ENCODE measurements at regions not wholly inside any gene's neighbourhood (a gene's known extent, or its start where the extent isn't known, plus 50 kb on each side); places are given as distances from the start of the nearest gene placed in this dataset.

DNA sequence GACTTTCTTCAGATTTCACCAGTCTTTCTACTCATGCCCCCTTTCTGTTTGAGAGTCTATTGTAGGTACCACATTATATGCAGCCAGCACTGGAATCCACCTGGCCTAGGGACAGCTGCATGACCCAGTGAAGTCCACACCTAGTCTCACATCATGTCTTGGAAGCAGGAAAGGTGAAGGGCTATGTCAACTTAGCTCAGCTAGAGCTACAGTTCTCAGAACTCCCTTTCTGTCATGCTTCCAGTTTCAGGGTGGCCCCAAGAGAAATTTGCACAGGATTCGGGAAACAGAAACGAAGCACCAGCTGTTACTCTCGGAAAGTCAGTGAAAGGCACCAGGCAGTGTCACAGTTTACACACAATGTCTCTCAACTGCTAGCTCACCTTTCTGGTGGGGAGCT is 51.6 kb upstream of the NLRP1 start:
- DNase-seq = no peak

DNA sequence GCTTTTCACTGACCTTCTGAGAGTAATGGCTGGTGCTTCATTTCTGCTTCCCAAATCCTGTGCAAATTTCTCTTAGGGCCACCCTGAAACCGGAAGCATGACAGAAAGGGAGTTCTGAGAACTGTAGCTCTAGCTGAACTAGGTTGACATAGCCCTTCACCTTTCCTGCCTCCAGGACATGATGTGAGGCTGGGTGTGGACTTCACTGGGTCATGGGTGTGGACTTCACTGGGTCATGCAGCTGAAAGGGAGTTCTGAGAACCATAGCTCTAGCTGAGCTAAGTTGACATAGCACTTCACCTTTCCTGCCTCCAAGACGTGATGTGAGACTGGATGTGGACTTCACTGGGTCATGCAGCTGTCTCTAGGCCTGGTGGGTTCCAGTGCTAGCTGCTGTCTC is 54.3 kb upstream of the NLRP1 start:
- DNase-seq = no peak

DNA sequence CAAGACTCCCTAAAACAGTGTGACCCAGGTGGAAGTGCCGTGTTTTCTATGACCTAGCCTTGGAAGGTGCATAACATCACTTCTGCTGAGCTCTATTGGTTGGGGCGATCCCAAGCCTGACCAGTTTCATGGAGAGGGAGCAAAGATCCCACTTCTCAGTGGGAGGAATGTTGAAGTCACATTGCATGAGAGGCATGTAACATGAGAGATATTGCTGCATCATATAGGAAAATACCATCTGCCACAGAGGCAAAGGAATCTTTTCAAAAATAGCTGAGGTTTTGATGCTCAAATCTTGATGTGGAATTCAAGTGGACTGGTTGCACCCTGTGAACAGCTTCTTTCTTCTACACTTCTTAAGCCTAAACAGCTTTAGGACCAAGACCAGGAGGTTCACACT is 56.4 kb upstream of the NLRP1 start:
- no peak for DNase-seq

DNA sequence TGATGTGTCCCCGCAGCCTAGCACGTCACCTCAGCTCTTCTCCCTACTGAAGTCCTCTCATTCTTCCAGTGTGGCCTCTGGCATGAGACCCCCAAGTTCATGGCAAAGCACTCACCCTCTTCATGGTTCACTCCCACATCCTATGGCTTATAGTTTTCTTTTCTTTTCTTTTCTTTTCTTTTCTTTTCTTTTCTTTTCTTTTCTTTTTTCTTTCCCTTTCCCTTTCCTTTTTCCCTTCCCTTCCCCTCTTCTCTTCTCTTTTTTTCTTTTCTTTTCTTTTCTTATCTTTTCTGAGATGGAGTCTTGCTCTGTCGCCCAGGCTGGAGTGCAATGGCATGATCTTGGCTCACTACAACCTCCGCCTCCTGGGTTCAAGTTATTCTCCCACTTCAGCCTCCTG is 58.4 kb upstream of the NLRP1 start:
- DNase-seq = no peak

DNA sequence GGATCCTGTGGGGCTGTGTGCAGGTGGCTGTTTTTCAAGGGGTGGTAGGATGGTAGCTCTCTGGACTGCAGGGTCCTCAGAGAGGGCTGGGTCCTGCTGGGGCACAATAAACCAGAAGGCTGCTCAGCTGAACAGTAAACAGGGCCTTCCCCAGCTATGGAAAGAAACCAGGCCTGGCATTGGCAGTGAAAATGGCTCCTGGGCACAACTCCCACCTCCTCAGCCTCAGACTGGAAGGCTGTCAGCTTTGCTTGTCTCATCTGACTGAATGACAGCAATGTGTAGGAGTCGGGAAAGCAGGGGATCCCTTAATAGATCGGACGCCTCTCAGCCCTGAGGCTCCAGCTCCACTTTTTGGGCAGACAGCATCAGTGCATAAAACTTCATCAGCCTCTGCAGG is 59.8 kb upstream of the NLRP1 start:
- DNase-seq = no peak

DNA sequence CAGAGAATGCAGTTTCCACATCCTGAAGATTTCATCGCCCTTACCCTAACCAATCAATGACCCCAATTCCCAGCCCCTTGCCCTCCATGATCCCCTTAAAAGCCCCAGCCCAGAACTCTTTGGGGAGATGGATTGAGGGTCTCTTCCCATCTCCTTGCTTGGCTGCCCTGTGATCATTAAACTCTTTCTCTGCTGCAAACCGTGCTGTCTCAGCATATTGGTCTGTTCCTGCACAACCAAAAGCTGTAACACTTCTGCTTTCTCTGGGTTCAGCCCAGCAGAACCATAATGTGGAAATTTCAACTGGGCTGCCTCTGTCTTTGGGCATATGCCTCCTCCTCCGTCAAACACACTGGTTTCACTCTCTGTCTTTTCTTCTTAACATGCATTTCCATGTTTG is 67.0 kb upstream of the NLRP1 start:
- DNase-seq = no peak

DNA sequence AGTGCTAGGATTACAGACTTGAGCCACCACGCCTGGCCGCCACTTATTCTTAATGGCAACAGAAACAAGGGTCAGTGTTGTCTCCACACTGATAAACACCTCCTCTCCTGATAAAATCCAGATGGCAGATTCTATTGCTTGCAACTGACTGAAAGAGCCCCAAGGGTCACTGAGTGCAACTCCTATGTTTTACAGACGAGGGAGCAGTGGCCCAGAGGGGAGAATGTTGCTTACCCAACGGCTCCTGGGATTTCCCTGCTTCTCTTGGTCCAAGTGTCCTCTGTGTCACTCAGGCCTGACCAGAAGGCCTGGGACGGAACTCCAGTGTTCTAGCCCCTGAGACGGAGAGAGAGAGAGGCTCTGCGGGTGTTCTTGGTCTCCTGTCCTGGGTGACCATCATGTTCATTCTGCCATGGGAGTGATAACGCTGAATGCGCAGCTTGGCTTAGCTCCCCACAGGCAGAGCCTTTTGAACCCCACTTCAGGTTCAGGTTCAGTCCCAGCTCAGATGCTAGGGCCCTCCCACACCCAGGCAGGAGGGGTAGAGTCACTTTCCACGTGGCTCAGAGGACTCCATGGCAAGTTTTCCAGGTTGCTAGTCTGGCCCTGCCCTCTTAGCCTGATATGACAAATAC is 77.3 kb upstream of the NLRP1 start:
- no peak for DNase-seq

DNA sequence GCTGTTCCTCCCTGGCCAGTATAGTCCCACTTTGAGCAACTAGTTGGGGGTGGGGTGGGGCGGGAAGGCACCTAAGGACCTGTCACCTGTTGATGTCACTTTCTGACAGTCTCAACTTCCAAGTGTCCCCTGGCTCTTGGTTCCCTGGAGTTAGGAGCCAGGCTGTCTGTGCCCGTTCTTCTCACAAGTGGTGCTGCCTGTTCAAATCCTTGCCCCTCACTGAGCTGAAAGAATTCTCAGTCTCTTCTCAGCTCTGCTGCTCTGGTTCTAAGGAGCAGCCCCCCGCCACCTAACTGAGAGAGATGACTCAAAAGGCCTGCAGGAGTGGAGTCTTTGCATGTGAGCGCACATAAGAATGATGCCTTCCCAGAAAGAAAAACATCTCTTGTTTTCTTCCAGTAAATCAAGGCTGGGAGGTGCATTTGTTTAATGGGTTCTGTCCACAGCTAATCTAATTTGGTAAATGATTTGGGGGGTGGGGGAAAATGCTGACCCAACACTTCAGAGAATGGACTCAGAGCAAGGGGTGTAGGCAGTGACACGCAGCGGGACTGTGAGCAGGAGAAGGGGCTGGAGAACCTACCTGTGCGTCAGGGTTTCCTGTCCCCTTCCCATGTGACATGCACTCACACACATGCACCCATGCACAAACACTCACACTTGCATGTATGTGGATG is 78.2 kb upstream of the NLRP1 start:
- DNase-seq = no peak

DNA sequence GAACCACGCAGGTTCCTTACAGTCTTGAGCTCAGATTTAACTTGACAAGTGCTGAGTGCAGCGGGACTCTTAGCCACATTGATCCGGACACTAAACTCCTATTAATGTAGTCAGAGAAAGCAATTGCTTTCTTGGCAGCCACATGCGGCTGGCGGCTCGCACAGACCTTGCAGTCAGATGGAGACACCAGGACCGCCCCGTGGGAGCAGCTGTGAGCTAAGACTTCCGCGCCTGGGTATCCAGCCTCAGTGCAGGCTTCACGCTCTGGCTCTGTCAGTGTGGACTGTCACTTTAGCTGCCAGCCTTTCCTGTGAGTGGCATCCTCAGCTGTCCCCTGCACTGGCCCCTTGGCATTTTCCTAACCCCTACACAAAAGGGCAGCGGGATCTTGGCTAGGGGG is 80.9 kb upstream of the NLRP1 start:
- no peak for DNase-seq

DNA sequence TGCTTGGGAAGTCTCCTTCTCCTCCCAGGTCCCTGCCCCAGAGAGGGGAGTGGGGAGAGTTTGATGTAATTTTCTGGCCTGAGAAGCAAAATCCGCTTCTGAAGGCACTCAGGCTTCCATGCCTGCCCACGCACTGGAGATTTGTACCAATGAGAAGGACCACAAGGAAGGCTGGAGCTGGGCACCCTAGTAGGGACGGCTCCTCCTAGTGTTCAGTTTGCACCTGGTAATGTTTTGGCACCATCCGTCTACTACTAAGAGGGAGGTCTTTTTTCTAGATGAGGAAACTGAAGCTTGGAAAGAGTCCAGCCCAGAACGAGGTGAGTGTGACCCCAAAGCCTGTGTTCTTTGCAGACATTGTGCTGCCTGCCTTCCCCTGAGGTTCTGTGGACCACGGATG is 83.6 kb upstream of the NLRP1 start:
- DNase-seq = no peak

DNA sequence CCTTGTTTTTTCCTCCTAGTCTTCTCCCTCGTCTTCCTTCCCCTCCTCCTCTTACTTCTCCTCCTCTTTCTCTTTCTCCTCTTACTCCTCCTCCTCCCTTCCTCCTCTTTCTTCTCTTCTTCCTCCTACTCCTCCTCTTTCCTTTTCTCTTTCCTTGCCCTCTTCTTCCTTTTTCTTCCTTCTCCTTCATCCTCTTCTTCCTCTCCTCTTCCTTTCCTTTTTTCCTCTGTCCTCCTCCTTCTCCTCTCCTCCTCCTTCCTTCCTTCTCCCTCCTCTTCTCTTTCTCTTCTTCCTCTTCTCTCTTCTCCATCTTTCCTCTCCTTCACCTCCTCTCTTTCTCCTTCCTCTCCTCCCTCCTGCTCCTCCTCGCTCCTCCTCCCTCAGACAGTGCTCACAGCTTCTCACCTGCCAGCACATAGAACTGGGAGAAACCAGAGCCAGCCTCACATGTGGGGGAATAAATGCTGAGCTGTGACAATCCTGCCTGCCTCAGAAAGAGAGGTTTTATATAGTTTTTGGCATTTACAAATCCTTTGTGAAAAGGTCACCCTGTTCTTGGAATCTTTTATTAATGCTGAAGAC is 84.3 kb upstream of the NLRP1 start:
- no peak for DNase-seq

DNA sequence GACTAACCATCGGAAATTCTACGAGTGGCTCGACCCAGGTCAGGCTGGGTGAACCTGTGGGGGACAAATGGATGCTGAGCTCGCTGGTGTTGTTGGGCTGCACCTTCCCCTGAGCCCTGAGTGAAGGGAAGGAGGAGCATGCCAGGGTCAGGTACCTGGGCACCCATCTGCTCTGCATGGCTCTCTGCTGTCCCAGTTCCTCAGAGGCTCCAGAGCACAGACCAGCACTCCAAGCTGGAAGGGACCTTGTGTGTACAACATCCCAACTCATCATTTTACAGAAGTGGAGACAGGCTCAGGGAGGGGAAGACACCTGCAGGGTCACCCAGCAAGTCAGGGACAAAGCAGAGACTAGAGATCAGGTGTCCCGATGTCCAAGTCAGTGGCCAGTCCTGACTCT is 84.9 kb upstream of the NLRP1 start:
- DNase-seq = no peak

DNA sequence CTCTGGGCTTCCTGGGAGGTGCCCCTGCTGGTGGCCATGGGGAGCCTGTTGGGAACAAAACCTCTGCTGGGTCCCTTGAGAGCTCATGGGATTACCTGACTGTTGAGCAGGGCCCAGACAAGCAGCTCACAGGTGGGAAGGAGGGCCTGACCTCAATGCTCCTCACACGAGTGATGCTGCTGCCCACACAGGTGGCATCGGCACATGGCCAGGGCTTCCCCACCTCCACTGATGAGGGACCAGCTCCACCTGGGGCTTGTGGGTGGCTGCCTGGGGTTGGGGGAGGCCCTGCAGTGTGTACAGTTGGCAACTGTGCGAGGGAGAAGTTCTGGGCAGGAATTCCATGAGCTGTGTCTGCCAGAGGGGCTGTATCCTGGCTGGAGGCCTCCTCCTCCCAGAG is 87.8 kb upstream of the NLRP1 start:
- no peak for DNase-seq

DNA sequence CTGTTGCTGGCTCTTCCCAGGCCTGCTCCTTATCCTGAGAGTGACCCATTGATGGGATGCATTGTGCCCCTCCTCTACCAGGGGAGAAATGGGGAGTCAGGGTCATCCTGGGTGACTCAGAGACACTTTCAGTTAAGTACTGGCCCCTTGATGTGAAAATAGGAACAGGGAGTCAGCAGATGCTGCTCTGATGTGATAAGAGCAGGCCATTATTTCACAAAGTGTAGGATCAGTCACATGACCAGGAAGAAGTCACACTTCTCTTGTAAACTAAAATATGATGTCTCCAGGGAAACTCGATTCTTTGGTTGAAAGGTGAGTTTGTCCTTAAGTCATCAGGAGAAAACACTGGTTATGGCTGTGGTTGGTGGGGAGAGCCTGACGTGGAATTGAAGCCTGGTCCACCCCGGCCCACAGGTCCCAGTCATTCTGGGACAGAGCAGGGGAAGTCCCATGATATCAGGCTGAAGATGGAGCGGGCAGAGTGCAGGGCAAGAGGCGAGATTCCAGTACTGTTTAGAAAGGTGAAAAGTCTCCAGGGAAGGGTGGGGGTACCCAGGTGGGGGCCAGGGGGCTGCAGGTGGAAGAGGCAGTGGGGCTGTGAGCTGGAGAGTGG is 88.6 kb upstream of the NLRP1 start:
- DNase-seq = no peak

DNA sequence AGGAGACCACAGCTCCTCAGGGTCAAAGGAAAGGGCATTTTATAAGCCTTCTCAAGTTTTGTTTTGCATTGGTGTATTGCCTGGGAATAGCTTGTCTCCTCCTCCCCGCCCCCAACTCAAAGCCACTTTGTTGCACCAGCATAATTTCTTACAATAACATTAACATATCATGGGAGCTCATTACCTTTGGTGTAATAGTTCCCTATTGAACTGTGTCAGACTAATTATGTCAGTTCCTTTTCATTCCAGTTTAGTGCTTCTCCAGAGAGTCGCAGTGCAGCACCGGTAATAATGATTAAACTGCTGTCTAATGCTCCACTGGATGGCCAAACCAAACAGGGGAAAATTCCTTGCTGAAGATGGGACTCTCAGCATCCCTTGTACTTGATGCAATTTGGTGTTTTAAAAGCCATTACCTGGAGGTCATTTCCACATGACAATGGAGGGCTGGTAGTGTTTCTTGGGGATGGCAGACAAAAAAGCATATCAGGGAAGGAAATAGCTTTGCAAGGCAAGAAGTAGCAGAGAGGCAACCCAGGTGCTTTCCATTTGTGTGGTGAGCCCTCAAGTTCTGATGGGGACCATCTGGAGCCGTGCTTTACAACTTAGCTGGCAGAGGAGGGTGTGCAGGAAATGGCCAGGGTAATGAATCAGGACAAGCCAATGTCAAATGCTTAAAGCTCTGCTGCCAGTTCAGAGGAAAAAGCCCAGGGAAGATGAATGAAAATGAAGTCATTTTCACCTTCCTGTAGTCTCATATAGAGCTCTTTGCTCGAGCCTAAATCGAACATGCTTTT is 91.5 kb upstream of the NLRP1 start:
- DNase-seq = no peak

DNA sequence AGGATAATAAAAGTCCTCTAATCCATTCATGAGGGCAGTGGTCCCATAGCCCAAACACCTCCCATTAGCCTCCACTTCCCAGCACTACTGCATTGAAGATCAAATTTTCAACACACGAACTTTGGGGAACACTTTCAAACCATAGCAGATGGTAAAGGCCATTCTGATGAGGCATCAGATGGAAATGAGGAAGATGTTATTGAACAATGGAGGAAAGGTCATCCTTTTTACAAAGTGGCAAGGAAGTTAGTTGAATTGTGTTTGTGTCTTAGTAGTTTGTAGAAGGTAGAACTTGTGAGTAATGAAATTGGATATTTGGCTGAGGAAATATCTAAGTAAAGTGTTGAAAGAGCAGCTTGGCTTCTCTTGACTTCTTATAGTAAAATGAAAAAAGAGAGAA is 93.3 kb upstream of the NLRP1 start:
- no peak for DNase-seq

DNA sequence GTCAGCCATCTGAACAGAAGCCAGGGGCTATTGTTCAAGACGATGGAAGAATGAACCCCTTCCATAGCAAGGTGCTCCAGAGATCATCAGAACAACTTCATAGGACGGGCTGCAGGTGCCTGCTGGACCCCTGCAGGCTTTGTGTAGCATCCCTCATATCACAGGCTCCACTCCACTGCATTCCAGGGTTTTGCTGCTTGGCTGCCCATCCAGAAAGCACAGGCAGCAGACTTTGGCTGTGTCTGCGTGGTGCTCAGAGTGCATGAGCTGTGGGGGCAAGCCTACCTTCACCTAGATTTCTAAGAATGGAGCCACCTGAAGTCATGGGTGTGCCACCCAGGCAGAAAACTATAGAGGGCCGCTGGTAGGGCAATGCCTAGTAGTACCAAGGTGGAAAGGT is 93.9 kb upstream of the NLRP1 start:
- DNase-seq = no peak

DNA sequence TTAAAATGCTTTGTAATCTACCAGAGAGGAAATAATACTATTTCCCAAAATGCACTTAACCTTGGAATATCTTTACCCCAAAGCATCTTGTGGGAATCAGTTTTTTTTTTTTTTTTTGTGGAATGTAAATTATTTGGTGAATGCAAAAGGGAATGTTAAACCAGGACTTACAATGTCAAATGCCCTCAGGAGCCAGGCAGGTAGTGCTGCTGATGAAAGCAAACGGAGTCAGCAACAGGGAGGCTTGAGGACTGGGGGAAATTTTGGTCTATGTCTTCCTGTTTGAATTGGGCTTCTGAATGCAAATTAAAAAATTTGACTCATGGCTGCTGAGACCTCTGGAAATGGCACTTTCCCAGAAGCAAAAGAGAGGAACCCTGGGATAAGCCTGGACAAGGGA is 96.5 kb upstream of the NLRP1 start:
- no peak for DNase-seq

DNA sequence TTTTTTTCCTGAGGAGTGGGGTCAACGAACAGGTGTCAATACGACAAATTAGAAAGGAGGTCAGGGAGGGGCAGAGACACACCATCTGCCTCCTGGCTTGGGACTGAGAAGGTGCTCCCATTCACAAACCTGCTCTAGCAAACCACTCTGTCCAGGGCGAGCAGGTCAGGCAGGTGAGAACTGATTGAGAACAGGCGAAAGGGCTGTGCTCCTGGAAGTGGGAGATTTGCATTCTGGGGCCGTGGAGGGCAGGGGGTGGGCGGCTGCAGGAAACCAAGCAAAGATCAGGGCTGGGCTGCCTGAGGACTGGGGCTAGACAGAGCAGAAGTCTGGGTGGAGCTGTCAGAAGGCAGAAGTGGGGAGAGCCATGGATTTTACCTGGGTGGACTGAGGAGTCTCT is 98.9 kb upstream of the NLRP1 start:
- DNase-seq = no peak

DNA sequence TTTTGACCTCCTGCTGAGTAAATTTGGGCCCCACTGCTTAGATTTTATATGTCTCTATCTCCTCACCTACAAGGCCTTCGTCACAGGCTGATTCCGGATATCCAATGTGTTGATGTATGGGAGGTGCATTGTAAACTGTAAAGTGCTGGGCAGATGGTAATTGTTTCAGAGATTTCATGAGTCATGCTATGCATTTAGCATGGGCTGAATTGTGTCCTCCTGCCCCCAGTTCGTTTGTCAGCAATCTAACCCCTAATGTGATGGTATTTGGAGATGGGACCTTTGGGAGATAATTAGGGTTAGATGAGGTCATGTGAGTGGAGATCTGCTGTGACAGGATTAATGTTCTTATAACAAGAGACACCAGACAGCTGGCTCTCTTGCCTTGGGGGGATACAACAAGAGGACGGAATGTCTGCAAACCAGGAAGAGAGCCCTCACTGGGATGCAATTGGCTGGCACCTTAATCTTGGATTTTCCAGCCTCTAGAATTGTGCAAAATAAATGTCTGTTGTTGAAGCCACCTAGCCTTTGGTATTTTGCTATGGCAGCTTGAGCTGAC is 101.8 kb upstream of the NLRP1 start:
- DNase-seq = no peak

DNA sequence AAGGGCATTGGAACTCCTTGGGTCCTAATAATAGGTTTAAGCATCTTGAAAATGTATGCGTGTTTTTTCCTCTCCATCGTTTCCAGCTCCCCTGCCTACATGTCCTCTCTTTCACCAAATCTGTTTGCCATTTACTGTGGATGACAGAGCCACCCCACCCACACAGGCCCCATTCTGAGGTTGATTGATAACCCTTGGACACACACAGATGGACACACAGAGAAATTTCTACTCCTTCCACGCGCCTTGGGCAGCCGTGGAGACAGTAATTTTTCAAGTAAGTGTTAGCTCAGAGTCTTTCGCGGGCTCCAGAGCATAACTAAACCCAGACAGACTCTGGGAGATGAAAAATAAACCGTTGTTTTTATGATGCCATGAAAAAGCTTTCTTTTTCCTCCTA is 103.3 kb upstream of the NLRP1 start:
- DNase-seq = no peak

DNA sequence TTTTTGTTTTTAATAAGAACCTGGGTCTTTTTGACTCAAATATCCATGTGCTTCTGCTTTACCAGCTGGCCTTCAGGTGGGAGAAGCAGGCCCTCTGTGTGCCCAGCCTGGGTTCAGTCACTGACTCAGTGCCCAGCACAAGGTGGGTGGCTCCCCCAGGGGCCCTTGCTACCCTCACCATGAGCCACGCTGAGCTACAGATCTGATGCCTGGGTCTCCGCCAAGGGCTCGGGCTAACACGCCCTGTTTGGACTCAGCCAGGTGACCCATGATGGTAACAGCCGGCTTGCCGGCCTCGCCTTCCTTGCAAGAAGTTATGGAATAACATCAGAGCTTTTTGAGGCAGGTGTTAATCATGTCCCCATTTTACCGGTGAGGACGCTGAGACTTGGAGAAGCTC is 109.5 kb upstream of the NLRP1 start:
- DNase-seq = no peak

DNA sequence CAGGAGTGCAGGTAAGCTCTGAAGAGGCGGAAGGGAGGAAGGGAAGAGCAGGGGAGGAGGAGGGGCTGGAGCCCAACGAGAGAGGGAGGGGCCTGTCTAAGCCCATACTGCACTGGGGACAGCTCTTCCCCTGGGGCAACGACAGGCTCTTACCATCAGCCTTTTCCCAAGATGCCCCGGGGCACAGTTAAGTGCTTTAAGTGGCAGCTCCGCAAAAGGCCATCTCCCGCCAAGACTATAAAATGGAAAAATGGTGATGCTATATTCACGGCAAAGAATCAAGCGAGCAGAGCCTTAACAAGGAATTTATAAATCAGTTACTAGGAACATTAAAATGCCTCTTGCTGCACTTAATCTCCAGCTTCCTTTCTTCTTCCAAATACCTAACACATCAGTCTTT is 110.2 kb upstream of the NLRP1 start:
- no peak for DNase-seq
